ENCODE measurements at regions not wholly inside any gene's neighbourhood (a gene's known extent, or its start where the extent isn't known, plus 50 kb on each side); places are given as distances from the start of the nearest gene placed in this dataset.

DNA sequence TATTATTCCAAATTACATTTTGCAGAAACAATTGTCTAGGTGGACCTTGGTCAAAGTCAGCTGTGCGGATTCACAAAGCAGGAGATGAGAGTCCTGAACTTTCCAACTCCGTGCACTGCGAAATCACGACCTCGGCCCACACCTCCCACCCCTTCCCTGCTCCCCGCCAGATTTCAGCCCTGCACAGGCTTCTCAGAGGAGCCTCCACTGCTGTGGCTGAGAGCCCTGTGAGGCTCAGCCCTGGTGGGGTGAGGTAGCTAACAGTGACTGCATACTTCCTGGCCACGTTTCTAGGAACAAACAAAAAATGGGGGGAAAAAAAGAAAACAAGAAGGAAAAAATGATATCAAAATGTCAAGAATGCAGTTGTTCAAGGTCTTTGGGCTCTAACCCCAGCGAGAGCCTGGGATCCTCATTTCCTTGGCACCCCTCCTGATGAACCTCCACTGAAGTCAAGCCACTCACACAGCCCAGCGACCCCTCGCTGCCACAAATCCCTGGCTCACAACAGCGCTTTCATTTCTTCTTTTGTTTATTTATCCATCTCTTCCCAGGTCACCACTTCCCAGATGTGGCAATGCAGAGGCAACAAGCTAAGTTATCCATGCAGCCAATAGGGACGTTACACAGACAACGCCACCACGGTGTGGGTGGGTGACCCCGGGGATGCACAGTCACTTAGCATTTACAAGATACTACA, 729.7 kb upstream of the ID2 start:
- ATAC-seq, result no peak

DNA sequence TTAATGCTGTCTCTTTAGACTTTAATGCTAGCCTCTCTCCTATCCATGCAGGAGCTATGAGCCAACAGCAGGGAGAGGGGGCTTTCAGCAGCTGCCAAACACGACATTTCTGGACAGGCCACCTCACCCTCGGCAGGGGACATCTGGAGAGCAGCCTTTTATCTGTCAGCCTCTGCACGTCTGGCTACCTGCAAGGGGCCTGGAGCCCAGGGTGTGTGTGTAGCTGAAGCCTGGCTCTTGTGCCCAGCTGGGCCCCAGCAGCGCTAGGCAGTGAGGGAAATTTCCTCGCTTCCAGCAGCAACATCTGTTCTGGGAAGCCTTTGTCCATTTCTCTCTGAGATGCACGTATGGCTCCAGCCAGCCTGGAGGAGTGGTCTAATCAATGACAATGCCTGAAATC, 728.7 kb upstream of the ID2 start:
- ATAC-seq, result no peak

DNA sequence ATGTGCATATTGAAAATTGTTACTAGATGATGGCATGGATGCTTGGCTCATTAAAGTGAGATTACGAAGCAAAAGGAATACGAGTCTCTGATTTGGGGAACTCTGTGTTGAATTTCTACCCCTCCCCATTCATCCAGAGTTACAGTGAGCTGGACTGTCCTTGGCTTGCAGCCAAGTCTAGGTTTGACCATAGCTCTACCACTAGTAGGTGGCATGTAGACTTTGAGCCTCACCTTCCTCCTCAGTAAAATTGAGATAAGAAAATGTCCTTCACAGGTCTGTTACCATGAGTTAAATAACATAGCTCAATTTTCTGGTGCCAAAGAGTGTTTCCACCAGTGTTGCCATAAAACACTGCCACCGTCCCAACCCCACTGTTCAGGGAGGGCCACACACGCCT, 727.6 kb upstream of the ID2 start:
- ATAC-seq, result no peak

DNA sequence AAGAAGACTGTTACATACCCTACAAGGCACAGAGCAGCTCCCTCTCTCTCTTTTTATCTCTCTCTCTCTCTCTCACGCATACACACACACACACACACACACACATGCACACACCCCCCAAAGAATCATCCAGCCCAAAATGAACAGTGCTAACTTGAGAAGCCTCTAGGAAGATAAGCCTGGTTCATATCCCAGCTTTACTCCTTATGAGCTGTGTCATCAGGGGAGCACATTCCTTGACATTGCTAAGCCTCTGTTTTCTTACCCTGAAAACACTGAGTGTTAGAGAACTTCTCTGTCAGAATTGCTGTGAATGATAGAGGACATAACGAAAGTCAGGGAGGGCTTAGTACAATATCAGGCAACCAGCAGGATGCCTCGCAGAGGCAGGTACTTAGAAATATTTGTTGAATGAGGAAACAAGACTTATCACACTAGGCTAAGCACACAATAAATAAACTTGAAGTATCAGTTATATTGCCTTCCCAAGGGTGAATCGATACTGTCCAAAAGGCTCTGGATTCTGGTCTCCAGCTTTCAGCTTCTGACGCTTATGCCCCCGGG, 725.6 kb upstream of the ID2 start:
- no peak for ATAC-seq

DNA sequence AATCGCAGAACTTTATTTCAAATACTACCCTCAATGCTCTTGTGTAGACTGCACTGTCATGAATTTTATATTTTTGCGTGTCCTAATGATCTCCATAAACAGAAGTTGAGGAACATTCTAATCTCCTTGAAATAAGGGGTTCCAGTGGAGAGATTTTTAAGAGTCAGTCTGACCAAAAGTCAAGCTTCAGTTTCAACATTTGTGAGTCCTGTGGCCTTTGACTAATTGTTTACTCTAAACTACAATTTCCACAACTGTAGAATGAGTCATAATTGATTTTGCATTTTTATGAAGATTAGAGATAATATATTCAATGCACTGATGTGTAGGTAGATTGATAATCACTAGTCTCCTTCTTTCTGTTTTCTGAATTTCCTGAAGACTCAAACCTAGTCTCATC, 720.3 kb upstream of the ID2 start:
- no peak for ATAC-seq

DNA sequence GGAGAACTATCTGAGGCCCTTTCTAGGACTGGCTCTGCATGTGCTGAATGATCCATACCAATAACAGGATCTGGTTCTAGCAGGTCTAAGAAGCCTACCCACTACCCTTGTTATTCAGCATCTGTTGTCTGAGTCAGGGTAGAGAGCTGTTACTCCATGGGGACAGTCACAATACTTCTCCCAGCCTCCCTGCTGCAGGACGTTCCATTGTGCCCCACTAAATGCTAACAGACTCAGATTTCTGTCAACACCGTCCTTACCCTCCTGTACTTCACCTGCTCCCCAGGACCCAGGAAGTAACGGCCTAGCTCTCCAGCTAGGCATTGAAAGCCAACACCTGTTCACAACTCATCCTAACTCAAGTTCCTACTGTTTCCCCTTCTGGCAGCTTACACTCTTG, 719.7 kb upstream of the ID2 start:
- ATAC-seq, result no peak

DNA sequence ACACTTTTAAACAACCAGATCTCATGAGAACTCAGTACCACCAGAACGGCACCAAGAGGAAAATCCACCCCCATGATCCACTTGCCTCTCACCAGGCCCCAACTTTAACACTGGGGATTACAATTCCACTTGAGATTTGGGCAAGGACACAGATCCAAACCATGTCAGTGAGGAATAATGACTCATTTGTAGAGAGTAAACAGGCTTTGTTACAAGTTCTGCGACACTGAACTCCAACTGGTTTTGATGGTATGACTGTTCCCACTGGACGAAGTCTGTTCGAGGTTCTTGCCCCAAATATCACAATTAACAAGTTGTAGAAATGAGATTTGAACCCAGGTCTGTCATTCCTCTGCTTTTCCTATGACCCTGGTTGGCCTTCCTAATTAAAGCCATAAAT, 718.1 kb upstream of the ID2 start:
- no peak for ATAC-seq

DNA sequence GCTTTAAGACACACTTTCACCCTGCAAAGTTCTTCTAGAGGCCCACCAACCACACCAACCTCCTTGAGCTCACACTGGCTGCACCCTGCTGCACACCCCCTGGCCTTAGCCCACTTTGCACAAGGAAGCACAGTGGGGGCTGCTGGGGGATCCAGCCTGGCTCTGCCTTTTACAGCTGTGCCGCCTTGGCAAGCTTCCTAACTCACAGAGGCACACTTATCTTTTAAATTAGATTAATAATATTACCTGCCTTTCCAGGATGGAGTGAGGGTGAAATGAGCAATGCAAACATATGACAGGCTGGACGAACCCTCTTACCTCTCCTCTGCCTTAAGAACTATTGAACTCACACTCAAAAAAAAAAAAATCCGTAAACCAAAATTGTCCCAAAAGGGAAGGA, 715.8 kb upstream of the ID2 start:
- no peak for ATAC-seq

DNA sequence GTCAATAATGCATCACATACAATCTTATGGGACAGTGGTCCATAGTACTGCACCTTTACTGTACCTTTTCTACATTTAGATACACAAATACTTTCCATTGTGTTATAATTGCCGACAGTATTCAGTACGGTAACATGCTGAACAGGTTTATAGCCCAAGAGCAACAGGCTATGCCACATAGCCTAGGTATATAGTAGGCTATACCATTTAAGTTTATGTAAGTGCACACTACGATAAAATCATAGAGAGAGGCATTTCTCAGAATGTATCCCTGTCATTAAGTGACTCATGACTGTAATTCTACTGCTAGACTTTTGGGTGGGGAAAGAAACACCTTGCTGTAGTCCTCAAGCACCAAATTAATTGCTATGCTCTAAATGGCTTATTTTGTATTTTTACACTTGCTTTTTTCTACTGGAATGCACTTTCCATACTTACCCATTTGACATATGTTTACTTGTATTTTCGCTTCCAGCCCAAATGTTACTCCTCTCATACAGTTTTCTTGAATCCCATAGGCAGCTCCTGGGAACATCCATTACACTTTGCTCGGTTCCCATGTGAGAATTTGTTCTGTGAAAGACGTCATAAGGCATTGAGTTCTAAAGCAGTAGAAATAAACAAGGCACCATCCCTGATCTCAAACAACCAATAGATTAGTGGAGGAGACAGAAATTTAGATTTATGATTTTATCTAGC, 714.0 kb upstream of the ID2 start:
- ATAC-seq, result no peak

DNA sequence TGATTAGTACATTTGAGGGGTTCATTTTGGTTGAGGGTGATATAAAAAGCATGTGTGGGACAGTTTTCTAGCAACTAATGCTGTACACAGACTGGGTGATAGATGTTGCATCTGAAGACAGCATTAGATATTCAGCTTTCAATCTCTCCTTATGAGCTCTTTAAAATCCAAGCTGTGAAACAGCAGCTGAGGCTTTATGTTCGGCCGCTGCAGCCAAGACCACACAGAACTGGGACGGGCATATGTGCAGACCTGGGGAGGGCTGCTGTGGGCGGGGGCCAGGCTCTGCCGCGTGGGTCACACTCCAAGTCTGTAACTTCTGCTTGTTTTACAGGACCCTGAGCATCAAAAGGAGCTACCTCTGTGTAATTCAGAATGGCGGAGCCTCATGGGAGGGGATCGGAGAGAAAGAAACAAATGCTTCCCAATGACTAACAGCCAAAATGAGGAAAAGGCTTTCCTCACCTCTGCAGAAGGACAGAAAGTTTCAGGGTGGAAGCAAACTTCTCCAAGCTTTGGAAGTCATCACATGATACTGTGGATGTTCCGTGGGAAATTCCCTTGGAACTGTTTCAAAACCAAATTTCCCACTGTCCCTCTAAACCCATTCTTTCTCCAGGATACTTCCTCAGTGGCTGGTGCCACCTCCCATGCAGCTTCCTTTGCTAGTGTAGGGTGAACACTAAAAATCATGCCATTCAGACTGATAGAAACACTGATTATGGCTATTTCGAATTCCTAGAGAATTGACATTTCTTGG, 711.9 kb upstream of the ID2 start:
- no peak for ATAC-seq

DNA sequence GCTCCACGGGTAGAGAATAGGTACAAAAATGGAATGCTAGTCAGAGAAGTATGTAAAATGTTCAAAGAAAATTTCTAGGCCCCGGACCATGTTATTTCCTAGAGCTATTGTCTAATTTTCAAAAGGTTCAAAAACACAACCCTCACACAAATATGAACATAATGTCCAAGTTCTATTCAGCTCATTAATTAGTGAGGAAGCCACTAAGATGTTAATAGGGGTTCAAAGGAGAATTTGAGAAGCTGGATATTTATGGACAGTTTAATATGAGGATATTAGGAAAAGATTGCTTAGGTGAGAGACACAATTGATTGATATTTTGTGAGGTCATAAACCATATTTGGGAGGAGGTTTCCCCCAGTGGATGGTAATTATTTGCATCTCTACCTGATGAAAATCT, 710.6 kb upstream of the ID2 start:
- no peak for ATAC-seq

DNA sequence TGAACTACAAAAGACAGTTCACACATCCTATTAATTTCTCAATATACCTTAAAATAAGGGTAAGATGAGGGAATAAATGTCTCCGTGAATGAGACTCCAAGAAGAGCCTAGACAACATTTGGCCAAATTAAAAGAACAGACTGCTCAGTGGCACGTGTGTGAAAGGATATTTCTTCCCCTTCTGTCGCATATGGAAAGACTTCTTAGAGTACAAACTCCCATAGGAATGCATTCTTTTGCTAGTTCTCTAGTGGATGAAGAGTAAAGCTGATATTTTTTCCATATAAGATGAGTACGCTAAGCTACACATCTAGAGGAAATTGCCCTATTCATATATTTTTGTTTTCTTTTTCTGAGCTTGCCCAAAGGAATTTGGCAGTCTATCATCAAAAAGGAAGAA, 710.0 kb upstream of the ID2 start:
- ATAC-seq, result no peak

DNA sequence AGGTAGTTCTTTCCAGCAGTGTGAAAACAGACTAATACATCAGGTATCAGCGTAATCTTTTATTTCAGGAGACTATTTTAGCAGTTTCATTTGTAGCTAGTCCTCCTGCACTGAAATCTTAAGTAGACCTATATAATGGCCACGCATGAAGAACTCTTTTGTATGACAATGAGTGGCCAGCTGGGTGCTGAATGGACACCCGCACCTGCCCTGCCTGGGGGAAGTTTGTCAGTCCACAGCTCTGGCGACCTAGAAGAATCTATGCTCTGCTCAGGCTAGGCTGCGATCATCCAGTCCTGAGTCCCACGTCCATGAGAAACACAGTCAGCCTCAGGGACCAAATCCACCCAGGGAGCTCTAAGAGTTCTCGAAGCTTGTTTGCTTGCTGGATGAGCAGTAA, 709.2 kb upstream of the ID2 start:
- no peak for ATAC-seq

DNA sequence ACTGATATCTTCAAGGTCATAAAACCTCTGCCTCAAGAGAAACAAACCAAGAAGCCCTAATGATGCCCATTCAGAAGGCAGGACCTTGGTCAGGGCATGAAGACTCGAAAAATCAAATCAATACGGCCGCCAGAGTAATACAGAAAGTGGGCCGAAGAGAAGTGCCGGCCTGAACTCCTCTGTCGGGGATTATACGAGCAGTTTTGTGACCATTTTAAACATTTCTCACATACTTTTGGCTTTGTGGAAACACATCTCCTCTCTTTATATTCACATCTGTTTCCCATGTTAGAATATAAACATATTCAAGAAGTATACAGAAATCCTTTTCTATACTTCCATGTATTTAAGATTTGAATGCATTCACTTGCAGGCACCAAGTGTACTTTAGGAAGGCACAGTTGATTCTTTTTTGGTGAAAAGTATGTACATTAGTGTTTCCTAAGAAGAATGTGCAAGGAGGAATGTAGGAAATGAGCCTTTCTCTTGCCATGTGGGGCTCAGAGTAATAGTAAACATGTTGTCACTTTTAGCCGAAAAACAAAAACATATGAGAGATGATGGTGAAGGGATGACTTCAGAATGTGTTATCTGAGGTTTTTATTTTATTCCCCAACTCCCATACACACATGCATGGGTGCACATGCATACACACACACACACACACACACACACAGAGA, 707.9 kb upstream of the ID2 start:
- ATAC-seq, result no peak

DNA sequence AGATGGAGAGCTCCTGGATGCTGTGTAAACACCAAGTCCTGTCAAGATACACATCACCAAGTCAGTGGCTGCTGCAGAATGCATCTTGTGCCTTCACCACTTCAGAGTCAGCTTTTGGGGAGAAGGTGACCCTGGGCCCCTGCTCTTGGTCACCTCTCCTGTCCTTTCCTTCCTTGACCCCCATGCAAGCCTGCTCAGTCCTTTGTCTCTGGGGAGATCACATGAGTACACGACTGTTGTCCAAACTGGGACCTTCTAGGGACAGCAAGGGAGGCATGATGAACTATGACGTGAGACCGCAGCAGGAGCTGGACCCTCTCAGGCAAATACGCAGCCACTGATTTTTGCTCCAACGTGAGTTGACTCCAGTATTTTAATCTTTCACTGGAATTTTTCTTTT, 706.9 kb upstream of the ID2 start:
- ATAC-seq, result no peak

DNA sequence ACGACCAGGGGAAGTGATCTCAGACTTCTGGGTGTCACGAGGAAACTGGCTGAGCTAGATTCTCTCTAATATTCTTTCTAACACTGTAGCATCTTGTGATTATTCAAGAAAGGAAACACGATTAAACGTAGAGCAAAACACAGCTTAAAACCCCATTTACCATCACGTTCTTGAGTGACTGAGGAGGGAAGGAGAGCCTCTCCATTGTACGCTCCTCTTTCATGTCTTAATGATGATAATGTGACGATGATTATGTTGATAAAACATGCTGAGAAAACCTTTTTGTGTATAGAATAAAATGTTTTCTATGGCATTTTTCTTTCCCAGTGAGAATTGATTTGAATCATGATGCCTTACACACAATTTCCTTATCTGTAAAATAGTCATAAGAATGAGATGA, 705.6 kb upstream of the ID2 start:
- ATAC-seq, result no peak

DNA sequence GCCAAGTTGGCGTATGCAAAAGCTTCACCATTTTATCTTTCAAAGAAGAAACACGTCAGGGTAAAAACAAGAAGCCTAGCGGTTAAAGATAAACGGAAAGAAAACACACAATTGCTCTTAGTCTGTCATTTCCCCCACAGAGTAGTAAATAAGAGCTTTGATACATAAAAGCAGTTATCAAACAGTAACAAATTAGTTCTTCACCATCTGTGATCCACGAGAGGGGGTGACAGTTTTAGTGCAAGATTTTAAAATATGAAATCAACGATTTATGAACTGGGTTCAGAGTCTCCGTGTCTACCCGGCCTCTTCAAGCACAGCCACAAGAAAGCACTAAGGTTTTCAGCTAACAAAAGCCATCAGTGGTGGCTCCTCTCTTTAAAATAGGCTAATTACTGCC, 703.9 kb upstream of the ID2 start:
- ATAC-seq, result peak in 1 of 2 donors; percentile 56

DNA sequence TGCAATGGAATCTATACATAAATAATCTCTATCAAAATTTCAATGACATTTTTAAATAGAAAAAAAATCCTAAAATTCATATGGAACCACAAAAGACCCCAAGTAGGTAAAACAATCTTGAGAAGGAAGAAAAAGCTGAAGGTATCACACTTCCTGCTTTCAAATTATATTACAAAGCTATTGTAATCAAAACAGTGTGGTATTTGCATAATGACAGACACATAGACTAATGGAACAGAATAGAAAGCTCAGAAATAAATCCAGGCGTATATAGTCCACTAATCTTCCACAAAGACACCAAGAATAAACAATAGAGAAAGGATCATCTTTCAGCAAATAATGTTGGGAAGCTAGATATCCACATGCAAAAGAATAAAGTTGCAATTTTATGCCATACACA, 699.8 kb upstream of the ID2 start:
- no peak for ATAC-seq

DNA sequence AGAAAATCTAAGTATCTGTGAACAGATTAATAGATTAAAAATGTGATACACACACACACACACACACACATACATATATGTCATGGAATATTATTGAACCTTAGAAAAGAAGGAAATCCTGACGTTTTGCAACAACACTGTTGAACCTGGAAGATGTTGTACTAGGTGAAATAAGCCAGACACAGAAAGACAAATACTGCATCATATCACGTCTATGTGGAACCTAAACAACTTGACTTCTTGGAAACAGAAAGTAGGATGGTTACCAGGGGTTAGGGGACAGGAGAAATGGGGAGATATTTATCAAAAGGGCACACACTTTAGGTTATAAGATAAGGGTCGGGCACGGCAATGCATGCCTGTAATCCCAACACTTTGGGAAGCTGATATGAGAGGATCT, 698.4 kb upstream of the ID2 start:
- no peak for ATAC-seq

DNA sequence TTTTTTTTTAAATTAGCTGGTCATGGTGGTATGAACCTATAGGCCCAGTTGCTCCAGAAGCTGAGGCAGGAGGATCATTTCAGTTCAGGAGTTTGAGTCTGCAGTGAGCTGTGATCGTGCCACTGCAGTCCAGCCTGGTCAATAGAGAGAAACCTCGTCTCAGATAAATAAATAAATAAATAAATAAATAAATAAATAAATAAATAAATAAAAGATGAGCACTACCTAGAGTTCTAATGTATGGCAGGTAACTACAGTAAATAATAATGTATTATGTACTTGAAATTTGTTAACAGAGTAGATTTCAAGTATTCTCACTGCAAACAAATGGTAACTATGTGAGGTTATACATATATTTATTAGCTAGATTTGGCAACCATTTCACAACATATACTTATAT, 697.9 kb upstream of the ID2 start:
- no peak for ATAC-seq

DNA sequence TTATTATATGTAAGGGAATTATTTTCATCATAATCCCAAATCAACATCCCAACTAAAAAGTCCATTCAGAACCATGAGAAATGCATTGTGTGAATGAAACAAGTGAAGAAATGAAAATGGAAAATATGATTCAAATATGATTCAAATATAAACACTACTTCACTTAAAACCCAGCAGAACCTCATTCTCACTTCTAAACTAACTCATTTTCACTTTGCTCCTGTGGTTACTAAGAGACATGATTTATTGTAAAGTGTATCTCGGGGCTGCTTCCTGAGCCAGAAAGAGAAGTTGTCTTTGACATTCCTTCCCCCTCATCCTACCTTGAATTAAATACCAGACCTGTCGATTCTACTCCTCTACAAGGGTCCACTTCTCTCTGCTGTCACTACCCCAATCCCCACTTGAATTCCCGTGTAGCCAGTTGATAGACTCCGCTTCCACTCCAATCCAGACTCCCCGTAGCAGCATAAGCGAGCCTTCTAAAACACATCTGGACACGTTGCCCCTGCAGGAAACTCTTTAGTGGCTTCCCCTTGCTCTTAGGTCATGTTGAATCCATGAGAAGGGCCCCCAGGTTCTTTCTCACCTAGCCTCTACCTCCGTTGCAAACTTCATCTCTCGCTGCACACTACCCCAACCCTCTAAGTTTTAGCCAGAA, 697.0 kb upstream of the ID2 start:
- ATAC-seq, result peak; percentile 46 to 58

DNA sequence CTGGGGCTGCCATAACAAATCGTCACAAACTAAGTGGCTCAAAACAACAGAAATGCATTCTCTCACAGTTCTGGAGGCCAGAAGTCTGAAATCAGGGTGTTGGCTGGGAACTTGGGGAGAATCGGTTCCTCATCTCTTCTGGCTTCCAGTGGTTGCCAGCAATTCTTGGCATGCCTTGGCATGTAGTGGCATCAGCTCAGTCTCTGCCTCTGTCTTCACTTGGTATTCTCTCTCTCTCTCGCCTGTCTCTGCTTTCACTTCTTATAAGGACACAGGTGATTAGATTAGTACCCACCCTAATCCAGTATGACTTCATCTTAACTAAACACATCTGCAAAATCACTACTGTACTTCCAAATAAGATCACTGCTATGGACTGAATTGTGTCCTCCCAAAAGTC, 695.4 kb upstream of the ID2 start:
- no peak for ATAC-seq

DNA sequence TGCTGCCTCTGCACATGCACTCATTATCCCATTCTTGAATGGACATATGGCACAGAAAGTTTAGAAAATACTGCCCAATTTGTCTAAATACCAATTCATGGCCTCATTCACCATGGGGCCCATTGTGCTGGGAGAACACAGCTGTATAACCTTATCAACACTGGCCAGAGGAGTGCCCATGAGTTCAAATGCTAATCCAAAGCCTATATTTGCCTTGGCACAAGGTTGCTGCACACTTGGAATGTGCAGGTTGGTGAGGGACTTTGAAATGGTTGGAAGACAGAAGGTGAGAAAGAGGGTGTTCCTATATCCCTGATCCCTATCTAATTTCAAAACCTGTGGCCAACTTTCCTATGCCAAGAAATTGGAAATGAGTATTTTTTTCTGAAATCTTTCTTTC, 693.9 kb upstream of the ID2 start:
- ATAC-seq, result no peak
